ENCODE measurements at regions not wholly inside any gene's neighbourhood (a gene's known extent, or its start where the extent isn't known, plus 50 kb on each side); places are given as distances from the start of the nearest gene placed in this dataset.

DNA sequence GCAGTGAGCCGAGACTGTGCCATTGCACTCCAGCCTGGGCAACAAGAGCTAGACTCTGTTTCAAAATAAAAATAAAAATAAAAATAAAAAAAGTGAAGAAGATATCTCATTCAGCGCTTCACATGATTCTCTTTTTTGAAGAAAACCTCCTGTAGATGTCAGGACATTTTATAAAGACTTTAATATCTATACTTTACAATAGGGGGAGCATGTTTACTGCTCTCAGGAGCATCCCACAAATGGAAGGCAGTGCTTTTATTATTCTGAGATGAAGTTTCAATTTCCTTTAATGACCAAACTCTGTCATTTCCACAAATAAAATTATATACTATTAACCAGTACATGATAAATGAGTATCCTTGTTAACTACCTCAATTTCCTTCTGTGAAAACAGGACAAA is 118.7 kb upstream of the MYOCD start:
- Histone ChIP-seq H3K9ac (ENCODE audit: control insufficient read depth, extremely low read depth, insufficient read depth, low read length) (no peak overlapping the region), H4K20me1 (ENCODE audit: control insufficient read depth, extremely low read depth, insufficient read depth, low read length) (no peaks in the 10 kb centered on the region), H3K79me2 (ENCODE audit: control insufficient read depth, insufficient read depth, low read length) (no peaks in the 10 kb centered on the region), H3K27ac (ENCODE audit: control insufficient read depth, insufficient read depth, low read length) (no peak overlapping the region), H3K9me3 (ENCODE audit: control insufficient read depth, low read depth, low read length) (no peaks in the 10 kb centered on the region), H2AFZ (ENCODE audit: control insufficient read depth, low read length) (no peak overlapping the region), H3K4me3 (ENCODE audit: control insufficient read depth in 2 of 3, extremely low read depth in 1 of 3, insufficient read depth in 2 of 3, low read depth in 1 of 3, low read length in 3 of 3) (no peak overlapping the region), H3K4me1 (ENCODE audit: control insufficient read depth, extremely low read depth, insufficient read depth, low read length) (no peaks in the 10 kb centered on the region), H3K9me1 (ENCODE audit: control insufficient read depth, extremely low read depth, insufficient read depth, low read length) (no peaks in the 10 kb centered on the region), H3K4me2 (ENCODE audit: control insufficient read depth, extremely low read depth, insufficient read depth, low read depth, low read length) (no peak overlapping the region), H3K27me3 (ENCODE audit: control insufficient read depth, extremely low read depth, insufficient read depth, low read length) (no peaks in the 10 kb centered on the region), H3K36me3 (ENCODE audit: control insufficient read depth in 2 of 2, extremely low read depth in 1 of 2, insufficient read depth in 2 of 2, low read length in 2 of 2) (no peaks in the 10 kb centered on the region)
- dilution Hi-C loops (cut with MboI; ENCODE audit: extremely low pct_ligation_motif_present, low sequenced_read_pairs): no loop called here
- no peak for TF ChIP-seq EZH2 (IDR thresholded peaks at IDR 0.05; ENCODE audit: low read length)
- TF ChIP-seq, protein P1, sequence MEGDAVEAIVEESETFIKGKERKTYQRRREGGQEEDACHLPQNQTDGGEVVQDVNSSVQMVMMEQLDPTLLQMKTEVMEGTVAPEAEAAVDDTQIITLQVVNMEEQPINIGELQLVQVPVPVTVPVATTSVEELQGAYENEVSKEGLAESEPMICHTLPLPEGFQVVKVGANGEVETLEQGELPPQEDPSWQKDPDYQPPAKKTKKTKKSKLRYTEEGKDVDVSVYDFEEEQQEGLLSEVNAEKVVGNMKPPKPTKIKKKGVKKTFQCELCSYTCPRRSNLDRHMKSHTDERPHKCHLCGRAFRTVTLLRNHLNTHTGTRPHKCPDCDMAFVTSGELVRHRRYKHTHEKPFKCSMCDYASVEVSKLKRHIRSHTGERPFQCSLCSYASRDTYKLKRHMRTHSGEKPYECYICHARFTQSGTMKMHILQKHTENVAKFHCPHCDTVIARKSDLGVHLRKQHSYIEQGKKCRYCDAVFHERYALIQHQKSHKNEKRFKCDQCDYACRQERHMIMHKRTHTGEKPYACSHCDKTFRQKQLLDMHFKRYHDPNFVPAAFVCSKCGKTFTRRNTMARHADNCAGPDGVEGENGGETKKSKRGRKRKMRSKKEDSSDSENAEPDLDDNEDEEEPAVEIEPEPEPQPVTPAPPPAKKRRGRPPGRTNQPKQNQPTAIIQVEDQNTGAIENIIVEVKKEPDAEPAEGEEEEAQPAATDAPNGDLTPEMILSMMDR (optimal IDR thresholded peaks at IDR 0.05 in 1 of 3, IDR thresholded peaks at IDR 0.05 in 1 of 3, conservative IDR thresholded peaks at IDR 0.05 in 1 of 3; ENCODE audit: extremely low read depth in 1 of 3, insufficient read depth in 2 of 3, low read length in 3 of 3): no peak
- DNase-seq (ENCODE audit: low read depth, low spot score) (no peak), FAIRE-seq (no peak)

DNA sequence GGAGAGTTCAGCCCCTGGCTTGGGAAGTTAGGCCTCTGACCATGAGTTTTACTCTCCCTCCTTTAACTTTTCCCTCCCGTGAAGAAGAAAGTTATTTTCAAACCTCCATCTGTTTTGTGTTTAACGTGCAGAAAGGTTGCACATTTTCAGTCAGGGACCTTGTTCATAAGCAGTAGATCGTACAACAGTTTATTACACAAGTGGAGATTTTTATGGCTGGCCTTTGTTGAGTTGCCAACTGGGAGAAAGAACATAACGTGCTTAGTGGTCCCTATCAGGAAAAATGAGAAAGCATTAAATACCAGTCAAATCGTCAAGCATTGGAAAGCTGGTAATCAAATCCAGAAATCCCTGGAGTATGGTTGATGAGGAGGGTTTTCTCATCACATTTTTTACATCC is 117.9 kb upstream of the MYOCD start:
- no peaks in the 10 kb centered on the region for H4K20me1 ChIP-seq (ENCODE audit: control insufficient read depth, extremely low read depth, insufficient read depth, low read length)
- no peak overlapping the region for H2AFZ ChIP-seq (ENCODE audit: control insufficient read depth, low read length)
- no peak overlapping the region for H3K4me2 ChIP-seq (ENCODE audit: control insufficient read depth, extremely low read depth, insufficient read depth, low read depth, low read length)
- H3K4me1 ChIP-seq (ENCODE audit: control insufficient read depth, extremely low read depth, insufficient read depth, low read length): no peaks in the 10 kb centered on the region
- H3K9me3 ChIP-seq (ENCODE audit: control insufficient read depth, low read depth, low read length): no peaks in the 10 kb centered on the region
- H3K36me3 ChIP-seq (ENCODE audit: control insufficient read depth in 2 of 2, extremely low read depth in 1 of 2, insufficient read depth in 2 of 2, low read length in 2 of 2): no peaks in the 10 kb centered on the region
- FAIRE-seq (no peak), DNase-seq (ENCODE audit: low read depth, low spot score) (no peak)
- H3K27me3 ChIP-seq (ENCODE audit: control insufficient read depth, extremely low read depth, insufficient read depth, low read length): no peaks in the 10 kb centered on the region
- H3K79me2 ChIP-seq (ENCODE audit: control insufficient read depth, insufficient read depth, low read length): no peaks in the 10 kb centered on the region
- no peak overlapping the region for H3K4me3 ChIP-seq (ENCODE audit: control insufficient read depth in 2 of 3, extremely low read depth in 1 of 3, insufficient read depth in 2 of 3, low read depth in 1 of 3, low read length in 3 of 3)
- H3K9me1 ChIP-seq (ENCODE audit: control insufficient read depth, extremely low read depth, insufficient read depth, low read length): no peaks in the 10 kb centered on the region
- dilution Hi-C loops (cut with MboI; ENCODE audit: extremely low pct_ligation_motif_present, low sequenced_read_pairs): no loop called here
- H3K9ac ChIP-seq (ENCODE audit: control insufficient read depth, extremely low read depth, insufficient read depth, low read length): no peak overlapping the region
- no peak overlapping the region for H3K27ac ChIP-seq (ENCODE audit: control insufficient read depth, insufficient read depth, low read length)
- TF ChIP-seq, protein P1 (optimal IDR thresholded peaks at IDR 0.05 in 1 of 3, IDR thresholded peaks at IDR 0.05 in 1 of 3, conservative IDR thresholded peaks at IDR 0.05 in 1 of 3; ENCODE audit: extremely low read depth in 1 of 3, insufficient read depth in 2 of 3, low read length in 3 of 3): no peak
- TF ChIP-seq EZH2 (IDR thresholded peaks at IDR 0.05; ENCODE audit: low read length): no peak
